Esophagus squamous epithelium (tissue), 5 donors: ENCODE measurements at regions not wholly inside any gene's neighbourhood (a gene's known extent, or its start where the extent isn't known, plus 50 kb on each side); places are given as distances from the start of the nearest gene placed in this dataset.

Experiments
- DNase-seq: peaks from one replicate; lab custom pipeline; 2025; lab: John Stamatoyannopoulos, UW
- H3K27ac ChIP-seq, 4 donors: fragments of 200-600 bp; sonication (generic); one replicate each; pipeline ENCODE4 v1.5.1; 2016 to 2019; ENCODE audit warnings: mild to moderate bottlenecking in 1 of 4
- H3K27me3 ChIP-seq, 4 donors: fragments of 200-600 bp; sonication (generic); 1 replicate in 3 of 4; 2 replicates in 1 of 4; pipeline versions ENCODE4 v1.5.1 to v1.6.0; 2017 to 2021; ENCODE audit warnings: antibody characterized with exemption in 1 of 4
- H3K36me3 ChIP-seq, 3 donors: fragments of 200-600 bp; sonication (generic); one replicate each; pipeline ENCODE4 v1.5.1; 2016 to 2019
- H3K4me1 ChIP-seq, 3 donors: fragments of 200-600 bp; sonication (generic); one replicate each; pipeline ENCODE4 v1.5.1; 2017 to 2019
- H3K4me3 ChIP-seq, 4 donors: fragments of 200-600 bp; sonication (generic); 1 replicate in 3 of 4; 2 replicates in 1 of 4; pipeline ENCODE4 v1.5.1; 2016 to 2019; ENCODE audit warnings: mild to moderate bottlenecking in 2 of 4, moderate library complexity in 1 of 4
- H3K9me3 ChIP-seq, 3 donors: fragments of 200-600 bp; sonication (generic); one replicate each; pipeline ENCODE4 v1.5.1; 2016 to 2019
- CTCF ChIP-seq, 6 experiments: fragments of 450-650 bp in 4 of 6; fragments of 200-600 bp in 2 of 6; sonication (generic) in 2 of 6; IDR thresholded peaks; one replicate each; pipeline ENCODE4 v1.5.1; 2016 to 2019; ENCODE audit warnings: antibody characterized with exemption in 6 of 6, mild to moderate bottlenecking in 4 of 6, moderate library complexity in 4 of 6
- POLR2A ChIP-seq, 4 donors: fragments of 450-650 bp; IDR thresholded peaks; one replicate each; pipeline ENCODE4 v1.6.1; 2017; ENCODE audit warnings: antibody characterized with exemption in 4 of 4, mild to moderate bottlenecking in 4 of 4, moderate library complexity in 3 of 4
- WGBS, 2 donors: methylation state at CpG; one replicate each; pipeline ENCODE4 v1.1.5; 2018; 5-methylcytosine and 5-hydroxymethylcytosine counted together
- intact Hi-C: fragments of 100-400 bp; cut with DNase I; formaldehyde crosslinking; loops from one replicate; pipeline ENCODE4 v1.15.0; 2022
- donor health status: DM: yes; HTN: yes; CAD: no.

- H3K27me3 ChIP-seq: no peaks in the 10 kb centered on the region
- H3K9me3 ChIP-seq: no peaks in the 10 kb centered on the region
- TF ChIP-seq POLR2A (IDR thresholded peaks at IDR 0.05): no peak
- no peak for TF ChIP-seq CTCF (IDR thresholded peaks at IDR 0.05)
- H3K4me3 ChIP-seq: no peak overlapping the region
- WGBS, 2 donors: 59 to 71% methylated on average over 4 of the region's 4 CpGs
- H3K36me3 ChIP-seq: no peaks in the 10 kb centered on the region
- intact Hi-C loops: no loop called here
- no peak for DNase-seq
- H3K4me1 ChIP-seq: no peaks in the 10 kb centered on the region
- H3K27ac ChIP-seq: no peak overlapping the region
These were observed 229.7 kb downstream of the KCTD12 start for GRCh38 chr13:76656500-76656899.

- H3K27me3 ChIP-seq: no peaks in the 10 kb centered on the region
- intact Hi-C loops: no loop called here
- no peaks in the 10 kb centered on the region for H3K9me3 ChIP-seq
- no peak overlapping the region for H3K4me3 ChIP-seq
- no peak for DNase-seq
- TF ChIP-seq CTCF (IDR thresholded peaks at IDR 0.05) (no peak), POLR2A (IDR thresholded peaks at IDR 0.05) (no peak)
- 57 to 70% methylated on average over 2 of the region's 2 CpGs for whole genome bisulfite sequencing, 2 donors
- no peaks in the 10 kb centered on the region for H3K36me3 ChIP-seq
- no peak overlapping the region for H3K27ac ChIP-seq
- no peaks in the 10 kb centered on the region for H3K4me1 ChIP-seq
These were observed 230.1 kb downstream of the KCTD12 start for GRCh38 chr13:76656056-76656455.

GRCh38 chr13:76654263-76654662, 231.9 kb downstream of the KCTD12 start:
- no peaks in the 10 kb centered on the region for H3K27me3 ChIP-seq
- DNase-seq: no peak
- TF ChIP-seq POLR2A (IDR thresholded peaks at IDR 0.05) (no peak), CTCF (IDR thresholded peaks at IDR 0.05) (no peak)

GRCh38 chr13:76651286-76651685, 234.9 kb downstream of the KCTD12 start:
- H3K4me1 ChIP-seq: no peaks in the 10 kb centered on the region
- no peak overlapping the region for H3K4me3 ChIP-seq
- H3K27me3 ChIP-seq: no peaks in the 10 kb centered on the region
- H3K9me3 ChIP-seq: no peaks in the 10 kb centered on the region
- H3K27ac ChIP-seq: no peak overlapping the region
- no peaks in the 10 kb centered on the region for H3K36me3 ChIP-seq
- no peak for TF ChIP-seq POLR2A (IDR thresholded peaks at IDR 0.05)
- no peak for TF ChIP-seq CTCF (IDR thresholded peaks at IDR 0.05)
- 90 to 96% methylated on average over 1 of the region's 1 CpG for WGBS, 2 donors
- no peak for DNase-seq
- intact Hi-C loops: no loop called here

More at GRCh38 chr13:76654263-76654662, 231.9 kb downstream of the KCTD12 start:
- no peaks in the 10 kb centered on the region for H3K9me3 ChIP-seq
- 18 to 42% methylated on average over 2 of the region's 2 CpGs for WGBS, 2 donors
- no peaks in the 10 kb centered on the region for H3K36me3 ChIP-seq
- H3K27ac ChIP-seq: no peak overlapping the region
- no peak overlapping the region for H3K4me3 ChIP-seq
- H3K4me1 ChIP-seq: no peaks in the 10 kb centered on the region
- intact Hi-C loops: no loop called here

GRCh38 chr13:76647550-76647949, 238.7 kb downstream of the KCTD12 start:
- Histone ChIP-seq H3K27ac (no peak overlapping the region), H3K4me3 (no peak overlapping the region), H3K4me1 (no peaks in the 10 kb centered on the region), H3K27me3 (no peaks in the 10 kb centered on the region), H3K36me3 (no peaks in the 10 kb centered on the region), H3K9me3 (no peaks in the 10 kb centered on the region)
- no peak for TF ChIP-seq POLR2A (IDR thresholded peaks at IDR 0.05)
- no peak for TF ChIP-seq CTCF (IDR thresholded peaks at IDR 0.05)
- WGBS, 2 donors: 67 to 70% methylated on average over 3 of the region's 3 CpGs
- DNase-seq: no peak
- intact Hi-C loops: no loop called here
